H1 (cell line): ENCODE measurements at regions not wholly inside any gene's neighbourhood (a gene's known extent, or its start where the extent isn't known, plus 50 kb on each side); places are given as distances from the start of the nearest gene placed in this dataset.
A peak's percentile ranks its signal among the peaks of the same experiment; 100 is the strongest.

Source experiments
- CTCF ChIA-PET: fragments of 300-600 bp; sonication (Branson Sonifier 250); formaldehyde crosslinking; loops from one replicate; lab custom pipeline; 2021; ENCODE audit not compliant: partially characterized antibody; lab: Charles Lee
- POLR2A ChIA-PET: fragments of 300-600 bp; sonication (Branson Sonifier 250); formaldehyde crosslinking; loops from one replicate; lab custom pipeline; 2021; ENCODE audit warnings: inconsistent platforms; ENCODE audit not compliant: partially characterized antibody; lab: Charles Lee
- DNase-seq, 2 experiments: peaks; one replicate each; pipeline versions ENCODE4 v3.0.0 to v3.0.0-alpha.2; 2010 to 2022; ENCODE audit warnings: low spot score in 2 of 2, low read depth in 1 of 2, mixed read lengths in 1 of 2
- FAIRE-seq: peaks from 2 replicates; lab custom pipeline; 2011; peaks lifted over from hg19 to GRCh38; lab: Jason Lieb, UNC
- H2AFZ ChIP-seq: 2 replicates; pipeline ENCODE4 v1.8.1; 2012; ENCODE audit warnings: low read length, inconsistent platforms
- H2AK5ac ChIP-seq: 2 replicates; pipeline ENCODE4 v1.6.1; 2013; ENCODE audit warnings: low read depth, low read length
- H2BK120ac ChIP-seq: replicated peaks from 2 replicates; pipeline ENCODE3; 2013; ENCODE audit warnings: low read depth, low read length, inconsistent platforms
- H2BK12ac ChIP-seq: 2 replicates; pipeline ENCODE4 v1.6.1; 2013; ENCODE audit warnings: low read depth, low read length
- H2BK15ac ChIP-seq: 2 replicates; pipeline ENCODE4 v1.6.1; 2013; ENCODE audit warnings: low read length
- H2BK20ac ChIP-seq: 2 replicates; pipeline ENCODE4 v1.6.1; 2013; ENCODE audit warnings: low read length
- H2BK5ac ChIP-seq: 2 replicates; pipeline ENCODE4 v1.6.1; 2013; ENCODE audit warnings: low read depth, low read length
- H3K14ac ChIP-seq: 2 replicates; pipeline ENCODE4 v1.6.1; 2013; ENCODE audit warnings: inconsistent platforms; ENCODE audit not compliant: insufficient read length
- H3K18ac ChIP-seq: 2 replicates; pipeline ENCODE4 v1.6.1; 2013; ENCODE audit warnings: low read length; ENCODE audit errors: extremely low read depth
- H3K23ac ChIP-seq: 2 replicates; pipeline ENCODE4 v1.6.1; 2013; ENCODE audit warnings: inconsistent platforms; ENCODE audit not compliant: insufficient read length
- H3K23me2 ChIP-seq: 2 replicates; pipeline ENCODE4 v1.6.1; 2013; ENCODE audit warnings: low read depth, low read length
- H3K27ac ChIP-seq: 2 replicates; pipeline ENCODE4 v1.6.1; 2011; ENCODE audit warnings: low read depth, low read length, inconsistent platforms
- H3K27me3 ChIP-seq, 4 experiments: replicated peaks in 1 of 4; 1 replicate in 1 of 4; 2 replicates in 3 of 4; pipeline versions ENCODE4 v1.6.1 to v1.8.1; 2011 to 2013; ENCODE audit warnings: low read length in 3 of 4, mild to moderate bottlenecking in 3 of 4, inconsistent platforms in 2 of 4, mixed read lengths in 2 of 4, moderate library complexity in 1 of 4; ENCODE audit not compliant: control insufficient read depth in 3 of 4, insufficient read depth in 3 of 4; ENCODE audit errors: extremely low read depth in 1 of 4
- H3K36me3 ChIP-seq, 4 experiments: 2 replicates each; pipeline versions ENCODE4 v1.6.1 to v1.8.1; 2011 to 2013; ENCODE audit warnings: mild to moderate bottlenecking in 4 of 4, low read length in 3 of 4, moderate library complexity in 2 of 4, control low read depth in 1 of 4, inconsistent platforms in 1 of 4; ENCODE audit not compliant: insufficient read depth in 4 of 4, control insufficient read depth in 2 of 4
- H3K4ac ChIP-seq: replicated peaks from 2 replicates; pipeline ENCODE3; 2013; ENCODE audit warnings: low read length, low read depth, mixed read lengths, inconsistent platforms; ENCODE audit not compliant: insufficient read length
- H3K4me1 ChIP-seq, 4 experiments: replicated peaks in 1 of 4; 1 replicate in 1 of 4; 2 replicates in 3 of 4; pipeline versions ENCODE4 v1.6.1 to v1.8.1; 2011 to 2013; ENCODE audit warnings: low read length in 3 of 4, inconsistent platforms in 2 of 4, mixed read lengths in 1 of 4; ENCODE audit not compliant: insufficient read depth in 4 of 4, control insufficient read depth in 3 of 4
- H3K4me2 ChIP-seq, 2 experiments: 2 replicates each; pipeline versions ENCODE4 v1.6.1 to v1.8.1; 2011 to 2013; ENCODE audit warnings: low read depth in 2 of 2, low read length in 2 of 2, control low read depth in 1 of 2, inconsistent platforms in 1 of 2, mild to moderate bottlenecking in 1 of 2; ENCODE audit not compliant: insufficient read depth in 1 of 2
- H3K4me3 ChIP-seq, 4 experiments: fragments of 200-600, 300-600 bp in 1 of 4; sonication (generic), shearing (Covaris generic), sonication (Bioruptor Twin) in 1 of 4; 2 replicates each; pipeline versions ENCODE4 v1.5.1 to v1.8.1; 2011 to 2016; ENCODE audit warnings: low read length in 4 of 4, low read depth in 3 of 4, control low read depth in 2 of 4, inconsistent platforms in 2 of 4, mild to moderate bottlenecking in 2 of 4, mixed read lengths in 1 of 4, moderate library complexity in 1 of 4; ENCODE audit not compliant: insufficient read depth in 2 of 4; ENCODE audit errors: extremely low read depth in 1 of 4
- H3K56ac ChIP-seq: replicated peaks from 2 replicates; pipeline ENCODE3; 2013; ENCODE audit warnings: low read depth, mild to moderate bottlenecking, mixed read lengths, low read length, inconsistent platforms; ENCODE audit not compliant: insufficient read length
- H3K79me1 ChIP-seq: 2 replicates; pipeline ENCODE4 v1.6.1; 2013; ENCODE audit warnings: low read depth, low read length, control low read depth
- H3K79me2 ChIP-seq, 2 experiments: 2 replicates each; pipeline versions ENCODE4 v1.6.1 to v1.8.1; 2012 to 2013; ENCODE audit warnings: low read length in 2 of 2, mild to moderate bottlenecking in 2 of 2, inconsistent platforms in 1 of 2; ENCODE audit not compliant: insufficient read depth in 2 of 2, control insufficient read depth in 1 of 2
- H3K9ac ChIP-seq, 4 experiments: replicated peaks in 1 of 4; 1 replicate in 1 of 4; 2 replicates in 3 of 4; pipeline versions ENCODE4 v1.6.1 to v1.8.1; 2011 to 2013; ENCODE audit warnings: low read depth in 3 of 4, low read length in 3 of 4, control low read depth in 2 of 4, mild to moderate bottlenecking in 2 of 4, moderate library complexity in 2 of 4, inconsistent platforms in 1 of 4; ENCODE audit errors: extremely low read depth in 1 of 4
- H3K9me3 ChIP-seq, 2 experiments: 2 replicates each; pipeline versions ENCODE4 v1.6.1 to v1.8.1; 2012 to 2013; ENCODE audit warnings: mild to moderate bottlenecking in 2 of 2, moderate library complexity in 2 of 2, control low read depth in 1 of 2, inconsistent platforms in 1 of 2, low read depth in 1 of 2, low read length in 1 of 2, mixed read lengths in 1 of 2; ENCODE audit not compliant: insufficient read depth in 2 of 2
- H4K20me1 ChIP-seq, 2 experiments: replicated peaks in 1 of 2; 2 replicates each; pipeline versions ENCODE3 to v1.8.1; 2011 to 2013; ENCODE audit warnings: inconsistent platforms in 2 of 2, low read length in 2 of 2, mild to moderate bottlenecking in 1 of 2; ENCODE audit not compliant: insufficient read depth in 2 of 2, control insufficient read depth in 1 of 2
- H4K5ac ChIP-seq: 2 replicates; pipeline ENCODE4 v1.6.1; 2013; ENCODE audit warnings: low read length, low read depth, mixed read lengths, inconsistent platforms; ENCODE audit not compliant: insufficient read length
- H4K8ac ChIP-seq: 2 replicates; pipeline ENCODE4 v1.8.0; 2013; ENCODE audit warnings: mild to moderate bottlenecking, moderate library complexity, low read length, inconsistent platforms; ENCODE audit not compliant: insufficient read depth; ENCODE audit errors: extremely low read depth
- H4K91ac ChIP-seq: replicated peaks from 2 replicates; pipeline ENCODE3; 2013; ENCODE audit warnings: low read length, mixed read lengths, inconsistent platforms; ENCODE audit not compliant: insufficient read length
- ATF2 ChIP-seq: IDR thresholded peaks from 2 replicates; pipeline ENCODE4 v1.6.1; 2012; ENCODE audit warnings: low read length, inconsistent platforms
- BCL11A ChIP-seq, 2 experiments: IDR thresholded peaks; one replicate each; pipeline ENCODE4 v1.6.1; 2011; ENCODE audit warnings: low read depth in 2 of 2, low read length in 2 of 2, mild to moderate bottlenecking in 2 of 2
- CHD2 ChIP-seq: IDR thresholded peaks from 2 replicates; pipeline ENCODE4 v1.6.1; 2012; ENCODE audit warnings: low read length, improper control_type of control experiment
- EP300 ChIP-seq, 2 experiments: IDR thresholded peaks; 1 replicate in 1 of 2; 2 replicates in 1 of 2; pipeline ENCODE4 v1.6.1; 2011 to 2012; ENCODE audit warnings: low read depth in 2 of 2, low read length in 2 of 2, mild to moderate bottlenecking in 2 of 2, borderline replicate concordance in 1 of 2, inconsistent platforms in 1 of 2, moderate library complexity in 1 of 2
- SIRT6 ChIP-seq: IDR thresholded peaks from one replicate; pipeline ENCODE4 v1.7.1; 2012; ENCODE audit warnings: low read length, inconsistent platforms
- TAF1 ChIP-seq: IDR thresholded peaks from 2 replicates; pipeline ENCODE4 v1.6.1; 2011; ENCODE audit warnings: mild to moderate bottlenecking, low read depth, low read length
- YY1 ChIP-seq: IDR thresholded peaks from 2 replicates; pipeline ENCODE4 v1.6.1; 2011; ENCODE audit warnings: low read depth, mild to moderate bottlenecking, low read length
- WGBS, 2 experiments: shearing (Covaris generic) in 1 of 2; methylation state at CpG; one replicate each; pipeline versions ENCODE4 v1.1.6 to v1.1.7; 2013 to 2015; ENCODE audit warnings: low lambda C conversion rate in 2 of 2, mixed read lengths in 2 of 2, inconsistent platforms in 1 of 2, low coverage in 1 of 2, missing lambda C conversion rate in 1 of 2; ENCODE audit not compliant: insufficient replicate concordance in 2 of 2, insufficient coverage in 1 of 2, insufficient read length in 1 of 2; ENCODE audit errors: extremely low coverage in 1 of 2, missing lambda C conversion rate in 1 of 2; 5-methylcytosine and 5-hydroxymethylcytosine counted together

- no peak overlapping the region for H2BK15ac ChIP-seq
Observed at GRCh38 chr12:67091204-67091603, 178.0 kb upstream of the CAND1 start.

More at GRCh38 chr12:67091204-67091603, 178.0 kb upstream of the CAND1 start:
- Histone ChIP-seq H3K23me2 (no peaks in the 10 kb centered on the region), H3K14ac (no peak overlapping the region), H3K27me3 (no peaks in the 10 kb centered on the region), H3K9ac (no peak overlapping the region), H3K4me3 (no peak overlapping the region), H4K5ac (no peak overlapping the region), H2BK12ac (no peak overlapping the region), H4K8ac (no peak overlapping the region), H3K27ac (no peak overlapping the region), H2BK20ac (no peak overlapping the region), H3K9me3 (no peaks in the 10 kb centered on the region), H2AFZ (0 out of 2 replicates have a peak overlapping the region, but pooled peaks have one; percentile 30), H3K79me1 (no peaks in the 10 kb centered on the region), H3K56ac (no peak overlapping the region), H4K91ac (no peak overlapping the region), H3K36me3 (no peaks in the 10 kb centered on the region), H3K4me1 (no peaks in the 10 kb centered on the region), H3K79me2 (no peaks in the 10 kb centered on the region), H2BK120ac (no peak overlapping the region), H2BK5ac (no peak overlapping the region), H3K4me2 (no peak overlapping the region), H3K18ac (no peak overlapping the region), H3K4ac (no peak overlapping the region), H2AK5ac (no peak overlapping the region), H4K20me1 (no peaks in the 10 kb centered on the region), H3K23ac (no peak overlapping the region)
- TF ChIP-seq YY1, result no peak
- no peak for TF ChIP-seq SIRT6
- TF ChIP-seq BCL11A (IDR thresholded peaks at IDR 0.05; ENCODE audit: low read depth in 2 of 2, low read length in 2 of 2), result no peak
- TF ChIP-seq EP300 (IDR thresholded peaks at IDR 0.05; ENCODE audit: borderline replicate concordance in 1 of 2, low read depth in 2 of 2, low read length in 2 of 2), result no peak
- TF ChIP-seq TAF1, result no peak
- TF ChIP-seq CHD2, result no peak
- TF ChIP-seq ATF2, result no peak
- POLR2A ChIA-PET, result no interaction called here
- CTCF ChIA-PET, result interaction anchor here (1.4 to 1.9 kb wide), 2 partner anchors 66 to 131 kb away, joined by 3 to 6 read pairs; no protein-coding TSS in a partner anchor
- no peak for DNase-seq
- FAIRE-seq, result no peak
- WGBS, 2 experiments, result 91% methylated on average over 3 of the region's 3 CpGs; no CpG with 5 or more reads in 1 of the 2 experiments
